ENCODE measurements at regions not wholly inside any gene's neighbourhood (a gene's known extent, or its start where the extent isn't known, plus 50 kb on each side); places are given as distances from the start of the nearest gene placed in this dataset.

GRCh38 chr6:122524056-122524455, 52.4 kb upstream of the SERINC1 start:
- TF ChIP-seq YY1 (IDR thresholded peaks at IDR 0.05; ENCODE audit: insufficient read depth, insufficient read length) (no peak), ZNF274 (IDR thresholded peaks at IDR 0.05; ENCODE audit: low read depth, low read length) (no peak), SUZ12 (IDR thresholded peaks at IDR 0.05; ENCODE audit: extremely low read depth, insufficient read depth, insufficient read length) (no peak)
